Fibroblast of villous mesenchyme (primary cell): ENCODE measurements at regions not wholly inside any gene's neighbourhood (a gene's known extent, or its start where the extent isn't known, plus 50 kb on each side); places are given as distances from the start of the nearest gene placed in this dataset.

Source experiments
- DNase-seq: peaks from one replicate; pipeline ENCODE4 v3.0.0-alpha.2; 2010; ENCODE audit warnings: low read depth
- H3K4me3 ChIP-seq: 2 replicates; pipeline ENCODE4 v1.5.1; 2011; ENCODE audit warnings: low read depth, mild to moderate bottlenecking, low read length
- TF ChIP-seq, protein P1 (sequence below): IDR thresholded peaks from 2 replicates; pipeline ENCODE4 v1.5.1; 2012; ENCODE audit warnings: low read depth, mild to moderate bottlenecking, low read length; ENCODE audit not compliant: insufficient read depth

GRCh38 chr10:44186821-44187220 is 198.1 kb downstream of the CXCL12 start:
- no peak overlapping the region for H3K4me3 ChIP-seq
- DNase-seq: no peak
- TF ChIP-seq, protein P1, sequence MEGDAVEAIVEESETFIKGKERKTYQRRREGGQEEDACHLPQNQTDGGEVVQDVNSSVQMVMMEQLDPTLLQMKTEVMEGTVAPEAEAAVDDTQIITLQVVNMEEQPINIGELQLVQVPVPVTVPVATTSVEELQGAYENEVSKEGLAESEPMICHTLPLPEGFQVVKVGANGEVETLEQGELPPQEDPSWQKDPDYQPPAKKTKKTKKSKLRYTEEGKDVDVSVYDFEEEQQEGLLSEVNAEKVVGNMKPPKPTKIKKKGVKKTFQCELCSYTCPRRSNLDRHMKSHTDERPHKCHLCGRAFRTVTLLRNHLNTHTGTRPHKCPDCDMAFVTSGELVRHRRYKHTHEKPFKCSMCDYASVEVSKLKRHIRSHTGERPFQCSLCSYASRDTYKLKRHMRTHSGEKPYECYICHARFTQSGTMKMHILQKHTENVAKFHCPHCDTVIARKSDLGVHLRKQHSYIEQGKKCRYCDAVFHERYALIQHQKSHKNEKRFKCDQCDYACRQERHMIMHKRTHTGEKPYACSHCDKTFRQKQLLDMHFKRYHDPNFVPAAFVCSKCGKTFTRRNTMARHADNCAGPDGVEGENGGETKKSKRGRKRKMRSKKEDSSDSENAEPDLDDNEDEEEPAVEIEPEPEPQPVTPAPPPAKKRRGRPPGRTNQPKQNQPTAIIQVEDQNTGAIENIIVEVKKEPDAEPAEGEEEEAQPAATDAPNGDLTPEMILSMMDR: no peak

DNA sequence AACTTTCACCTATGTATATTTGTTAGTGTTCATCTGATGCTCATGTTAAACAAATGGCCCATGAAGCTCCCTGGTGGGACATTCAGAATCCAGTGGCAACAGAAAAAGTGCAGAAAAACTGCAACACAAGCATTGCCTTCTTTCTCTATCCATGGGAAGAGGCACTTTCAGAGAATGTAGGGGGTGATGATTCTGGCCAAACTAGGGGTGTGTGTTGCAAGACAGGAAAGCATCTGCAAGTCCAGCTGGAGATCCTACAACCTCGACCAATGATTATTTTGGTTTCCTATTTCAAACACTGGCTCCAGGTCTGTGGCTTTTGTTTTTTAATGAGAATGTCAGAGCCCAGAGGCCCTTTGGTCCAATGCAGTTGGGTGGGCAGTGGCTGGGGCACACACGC is 198.7 kb downstream of the CXCL12 start:
- no peak overlapping the region for H3K4me3 ChIP-seq
- TF ChIP-seq, protein P1: no peak
- DNase-seq: peak; percentile 56

GRCh38 chr10:44185315-44185666 is 199.6 kb downstream of the CXCL12 start:
- no peak overlapping the region for H3K4me3 ChIP-seq
- TF ChIP-seq, protein P1: no peak
- DNase-seq: no peak

DNA sequence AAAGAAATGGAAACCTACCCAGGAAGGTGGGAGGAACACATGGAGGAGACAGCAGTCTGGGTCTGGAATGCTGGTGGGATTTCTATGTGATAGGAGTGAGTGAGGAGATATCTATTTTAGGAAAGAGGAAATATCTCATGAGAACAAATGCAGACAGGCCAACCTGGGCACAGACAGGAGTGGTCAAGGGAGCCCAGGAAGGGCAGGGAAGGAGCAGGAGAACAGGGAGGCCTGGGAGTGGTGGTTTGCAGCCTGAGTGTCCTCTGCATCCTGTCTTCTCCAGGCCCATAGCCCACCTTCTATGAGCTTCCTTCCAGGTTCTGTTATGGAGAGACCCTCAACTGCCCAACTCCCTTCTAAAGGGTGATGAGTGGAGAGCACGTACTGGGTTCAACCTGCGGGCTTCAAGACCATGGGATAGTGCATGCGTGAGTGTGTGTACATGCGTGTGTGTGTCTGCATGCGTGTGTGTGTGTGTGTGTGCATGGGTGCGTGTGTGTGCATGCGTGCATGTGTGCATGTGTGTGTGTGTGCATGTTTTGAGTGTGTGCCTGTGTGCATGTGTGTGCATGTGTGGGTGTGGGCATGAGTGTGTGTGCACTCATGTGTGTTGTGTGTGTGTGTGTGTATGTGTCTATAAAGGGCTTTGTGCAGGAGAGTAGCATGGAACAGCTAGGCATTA is 200.1 kb downstream of the CXCL12 start:
- H3K4me3 ChIP-seq: no peak overlapping the region
- no peak for DNase-seq
- TF ChIP-seq, protein P1: no peak

- DNase-seq: peak; percentile 35
- no peak overlapping the region for H3K4me3 ChIP-seq
- TF ChIP-seq, protein P1: no peak
These were observed 200.9 kb downstream of the CXCL12 start for GRCh38 chr10:44183667-44184632.

DNA sequence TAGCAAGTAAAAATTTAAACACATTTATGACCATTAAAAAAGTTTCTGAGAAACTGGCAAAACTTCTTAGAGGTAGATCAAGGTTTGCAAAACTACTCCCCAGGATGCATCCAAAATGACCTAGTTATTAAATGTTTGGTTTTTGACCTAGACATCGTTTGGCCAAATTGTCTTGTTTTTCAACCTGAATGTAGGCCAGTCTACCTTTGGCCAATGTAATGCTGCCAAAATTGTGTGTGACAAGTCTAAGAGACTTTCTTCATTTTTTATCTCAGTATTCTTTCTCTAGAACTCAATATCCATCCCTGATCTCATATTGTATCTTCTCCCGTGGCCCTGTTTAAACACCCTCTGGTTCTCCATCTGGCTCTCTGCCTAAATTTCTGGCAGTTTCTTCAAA is 202.0 kb downstream of the CXCL12 start:
- no peak for DNase-seq
- TF ChIP-seq, protein P1: no peak

More for the DNA sequence above, 202.0 kb downstream of the CXCL12 start:
- no peak overlapping the region for H3K4me3 ChIP-seq
